Adrenal gland (tissue), 9 donors: ENCODE measurements at regions not wholly inside any gene's neighbourhood (a gene's known extent, or its start where the extent isn't known, plus 50 kb on each side); places are given as distances from the start of the nearest gene placed in this dataset.

Experiments used
- DNase-seq, 7 donors: peaks; one replicate each; pipeline ENCODE4 v3.0.0-alpha.2; 2019 to 2020
- H3K27ac ChIP-seq, 5 donors: fragments of 200-600 bp; sonication (generic) in 4 of 5; 1 replicate in 3 of 5; 2 replicates in 2 of 5; pipeline versions ENCODE4 v1.5.1 to v1.8.0; 2016 to 2020; ENCODE audit warnings: mild to moderate bottlenecking in 1 of 5
- H3K27me3 ChIP-seq: fragments of 200-600 bp; 2 replicates; pipeline ENCODE4 v1.8.0; 2021
- H3K36me3 ChIP-seq, 2 donors: fragments of 200-600 bp; replicated peaks in 1 of 2; 1 replicate in 1 of 2; 2 replicates in 1 of 2; pipeline versions ENCODE4 v1.5.1 to v1.8.0; 2018 to 2022
- H3K4me1 ChIP-seq, 2 donors: fragments of 200-600 bp; replicated peaks in 1 of 2; 1 replicate in 1 of 2; 2 replicates in 1 of 2; pipeline versions ENCODE4 v1.5.1 to v1.8.0; 2018 to 2021
- H3K4me3 ChIP-seq, 4 donors: fragments of 200-600 bp; sonication (generic) in 3 of 4; one replicate each; pipeline ENCODE4 v1.5.1; 2016 to 2018
- H3K9me3 ChIP-seq, 3 donors: fragments of 200-600 bp; sonication (generic) in 1 of 3; replicated peaks in 1 of 3; 1 replicate in 2 of 3; 2 replicates in 1 of 3; pipeline versions ENCODE4 v1.5.1 to v1.8.0; 2016 to 2021
- POLR2A ChIP-seq, 2 donors: fragments of 450-650 bp; IDR thresholded peaks; one replicate each; pipeline ENCODE4 v1.6.1; 2017; ENCODE audit warnings: antibody characterized with exemption in 2 of 2, mild to moderate bottlenecking in 2 of 2, moderate library complexity in 1 of 2
- WGBS, 4 donors: extraction: QIAGEN DNeasy Blood & Tissue Kit in 2 of 4; methylation state at CpG; one replicate each; pipeline versions ENCODE4 v1.1.5 to v1.1.7; 2013 to 2017; 5-methylcytosine and 5-hydroxymethylcytosine counted together
- intact Hi-C, 2 donors: fragments of 100-400 bp; cut with DNase I; formaldehyde crosslinking; loops; one replicate each; pipeline versions ENCODE4 v1.14.1 to v1.15.0; 2022 to 2023
- TF ChIP-seq, protein P1 (sequence below), 6 experiments: fragments of 450-650 bp in 4 of 6; fragments of 200-600 bp in 2 of 6; sonication (generic) in 1 of 6; IDR thresholded peaks; 1 replicate in 5 of 6; 2 replicates in 1 of 6; pipeline versions ENCODE4 v1.5.1 to v1.8.0; 2016 to 2021; ENCODE audit warnings: antibody characterized with exemption in 6 of 6, mild to moderate bottlenecking in 2 of 6, moderate library complexity in 1 of 6
- donor health status: healthy with polysubstance abuse.
- donor health status: Bipolar disorder and iron deficiency.
- donor health status: DM: yes; HTN: yes; CAD: no.
- donor health status: DM: no; HTN: no; CAD: no.
- donor health status: DM: no; HTN: no; CAD: no.

DNA sequence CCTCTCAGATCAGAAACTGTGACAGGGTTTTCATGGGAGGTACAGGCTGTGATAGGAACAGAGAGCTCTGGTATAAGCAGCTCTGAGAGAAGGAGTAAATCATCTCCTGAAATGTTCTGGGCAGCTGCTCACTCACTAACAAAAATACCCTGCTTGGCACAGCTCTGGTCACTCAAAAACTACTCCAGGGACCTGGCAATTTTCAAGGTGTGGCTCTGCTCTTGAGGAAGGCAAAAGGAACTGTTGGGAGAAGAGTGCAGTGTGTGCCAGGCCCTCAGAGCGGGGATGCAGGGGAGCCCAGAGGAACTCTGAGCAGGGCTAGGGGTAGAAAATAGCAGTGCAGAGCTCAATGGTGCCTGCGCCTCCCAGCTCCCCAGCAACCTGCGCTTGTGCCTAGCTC is 180.5 kb upstream of the ZBED5 start:
- H3K36me3 ChIP-seq: no peaks in the 10 kb centered on the region
- H3K9me3 ChIP-seq: no peaks in the 10 kb centered on the region
- 89 to 93% (median 91%) methylated on average over 3 of the region's 3 CpGs for whole genome bisulfite sequencing, 4 donors
- H3K27ac ChIP-seq: peak overlapping the region in 1 of 5 donors; percentile 4
- intact Hi-C loops: loop anchor here (5.0 kb wide), 1 partner anchor 749 kb away; no protein-coding TSS in a partner anchor
- DNase-seq: no peak
- H3K4me3 ChIP-seq: no peak overlapping the region
- TF ChIP-seq, protein P1, sequence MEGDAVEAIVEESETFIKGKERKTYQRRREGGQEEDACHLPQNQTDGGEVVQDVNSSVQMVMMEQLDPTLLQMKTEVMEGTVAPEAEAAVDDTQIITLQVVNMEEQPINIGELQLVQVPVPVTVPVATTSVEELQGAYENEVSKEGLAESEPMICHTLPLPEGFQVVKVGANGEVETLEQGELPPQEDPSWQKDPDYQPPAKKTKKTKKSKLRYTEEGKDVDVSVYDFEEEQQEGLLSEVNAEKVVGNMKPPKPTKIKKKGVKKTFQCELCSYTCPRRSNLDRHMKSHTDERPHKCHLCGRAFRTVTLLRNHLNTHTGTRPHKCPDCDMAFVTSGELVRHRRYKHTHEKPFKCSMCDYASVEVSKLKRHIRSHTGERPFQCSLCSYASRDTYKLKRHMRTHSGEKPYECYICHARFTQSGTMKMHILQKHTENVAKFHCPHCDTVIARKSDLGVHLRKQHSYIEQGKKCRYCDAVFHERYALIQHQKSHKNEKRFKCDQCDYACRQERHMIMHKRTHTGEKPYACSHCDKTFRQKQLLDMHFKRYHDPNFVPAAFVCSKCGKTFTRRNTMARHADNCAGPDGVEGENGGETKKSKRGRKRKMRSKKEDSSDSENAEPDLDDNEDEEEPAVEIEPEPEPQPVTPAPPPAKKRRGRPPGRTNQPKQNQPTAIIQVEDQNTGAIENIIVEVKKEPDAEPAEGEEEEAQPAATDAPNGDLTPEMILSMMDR (IDR thresholded peaks at IDR 0.05): no peak
- TF ChIP-seq POLR2A (IDR thresholded peaks at IDR 0.05): no peak
- H3K4me1 ChIP-seq: peaks cover 0 to 10% of the 10 kb centered on the region in 2 donors
- H3K27me3 ChIP-seq: no peaks in the 10 kb centered on the region

DNA sequence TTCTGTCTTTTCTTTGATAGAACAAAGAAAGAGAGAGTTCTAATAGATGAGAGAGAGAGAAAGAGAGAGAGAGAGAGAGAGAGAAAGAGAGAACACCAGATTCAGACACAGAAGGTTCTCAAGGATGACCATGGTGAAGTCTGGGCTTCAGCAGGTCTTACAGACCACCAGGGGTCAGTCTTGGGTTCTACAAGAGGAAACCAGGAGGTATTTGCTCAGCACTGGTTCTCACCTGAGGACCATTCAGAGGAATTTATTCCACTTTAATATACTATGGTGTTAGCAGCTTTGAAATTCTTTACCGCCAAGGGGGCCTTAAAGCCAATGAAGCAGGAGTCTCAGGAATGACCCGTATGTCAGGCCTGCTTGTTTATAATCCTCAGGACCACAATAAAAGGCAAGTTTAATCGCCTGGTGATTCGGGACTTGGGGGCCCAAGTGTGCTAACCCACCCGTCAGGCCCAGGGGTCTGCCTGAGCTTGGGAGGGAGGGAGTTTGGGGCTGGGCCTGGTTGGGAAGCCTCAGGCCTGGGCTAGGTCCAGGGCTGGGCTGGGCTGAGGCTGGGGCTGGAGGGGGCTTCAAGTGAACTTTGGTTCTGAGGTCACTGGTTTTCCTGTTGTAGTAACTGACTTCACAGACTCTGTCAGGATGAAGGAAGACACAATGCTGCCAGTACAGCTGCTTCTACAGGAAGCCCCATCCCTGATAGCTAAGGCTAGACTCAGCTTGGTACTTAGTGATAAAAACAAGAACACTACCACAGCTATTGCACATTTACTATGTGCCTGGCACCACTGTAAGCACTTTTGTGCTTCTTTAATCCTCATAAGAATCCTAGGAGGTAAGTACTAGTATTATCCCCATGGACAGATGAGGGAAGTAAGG is 179.2 kb upstream of the ZBED5 start:
- DNase-seq: peak in 6 of 7 donors; percentile 22 to 64 (median 36)
- intact Hi-C loops: loop anchor here (5.0 kb wide), 1 partner anchor 750 kb away; no protein-coding TSS in a partner anchor
- H3K27ac ChIP-seq: peak overlapping the region in 1 of 5 donors; percentile 22
- no peaks in the 10 kb centered on the region for H3K36me3 ChIP-seq
- WGBS, 4 donors: 64 to 75% (median 71%) methylated on average over 2 to 5 of the region's 5 CpGs
- no peak for TF ChIP-seq POLR2A (IDR thresholded peaks at IDR 0.05)
- TF ChIP-seq, protein P1 (IDR thresholded peaks at IDR 0.05): peak; percentile 28 to 74 (median 58)
- H3K4me3 ChIP-seq: no peak overlapping the region
- H3K9me3 ChIP-seq: no peaks in the 10 kb centered on the region
- H3K4me1 ChIP-seq: peaks cover 0 to 10% of the 10 kb centered on the region in 2 donors
- H3K27me3 ChIP-seq: no peaks in the 10 kb centered on the region

DNA sequence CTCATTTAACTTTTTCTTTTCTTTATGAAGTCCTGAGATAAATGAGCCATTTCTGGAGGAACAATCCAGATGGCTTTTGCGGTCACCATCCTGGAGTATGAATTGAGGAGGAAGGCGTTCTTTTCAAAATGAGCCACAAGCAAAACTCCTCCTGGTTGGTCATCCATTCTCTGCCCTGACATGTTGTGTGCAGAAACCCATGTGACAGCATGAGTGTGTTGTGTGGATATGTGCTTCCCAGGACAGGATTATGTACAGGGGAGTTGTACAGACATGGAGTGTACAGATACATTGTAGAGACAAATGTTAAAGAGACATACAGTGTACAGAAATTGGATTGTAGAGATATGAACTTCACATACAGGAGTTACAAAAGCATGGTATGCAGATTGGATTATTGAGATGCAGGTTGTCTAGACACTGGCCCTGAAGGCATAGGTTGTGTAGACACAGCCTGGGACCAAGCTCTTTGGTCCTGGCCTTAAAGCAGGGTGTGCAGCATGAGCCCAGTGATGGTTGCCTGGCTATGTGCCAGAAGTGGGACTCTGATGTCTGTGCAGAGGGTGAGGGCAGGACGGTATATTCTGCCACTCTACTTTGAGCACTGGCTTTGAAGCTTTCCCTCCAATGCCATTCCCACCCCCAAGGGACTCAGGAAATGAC is 178.5 kb upstream of the ZBED5 start:
- TF ChIP-seq, protein P1 (IDR thresholded peaks at IDR 0.05): no peak
- no peak for TF ChIP-seq POLR2A (IDR thresholded peaks at IDR 0.05)
- H3K9me3 ChIP-seq: no peaks in the 10 kb centered on the region
- no peaks in the 10 kb centered on the region for H3K27me3 ChIP-seq
- peaks cover 0 to 10% of the 10 kb centered on the region in 2 donors for H3K4me1 ChIP-seq
- no peak overlapping the region for H3K4me3 ChIP-seq
- H3K27ac ChIP-seq: no peak overlapping the region
- WGBS, 4 donors: 84 to 87% (median 86%) methylated on average over 3 of the region's 3 CpGs
- intact Hi-C loops: loop anchor here (5.0 kb wide), 1 partner anchor 751 kb away; no protein-coding TSS in a partner anchor
- no peaks in the 10 kb centered on the region for H3K36me3 ChIP-seq
- DNase-seq: no peak

DNA sequence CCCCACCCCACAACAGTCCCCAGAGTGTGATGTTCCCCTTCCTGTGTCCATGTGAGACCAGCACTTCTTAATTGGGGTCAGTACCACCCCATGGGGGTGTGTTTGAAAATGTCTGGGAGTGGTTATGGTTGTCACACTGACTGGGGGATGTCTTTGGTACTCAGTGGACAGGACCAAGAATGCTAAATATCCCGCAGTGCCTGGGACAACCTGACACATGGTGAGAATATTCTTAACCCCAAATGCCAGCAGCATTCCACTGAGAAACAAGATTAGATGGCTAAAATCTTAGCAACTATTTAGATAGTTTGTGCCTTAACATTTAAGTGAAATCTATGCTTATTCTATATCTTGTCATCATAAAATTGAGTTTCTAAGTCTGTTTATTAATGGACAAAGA is 177.5 kb upstream of the ZBED5 start:
- TF ChIP-seq, protein P1 (IDR thresholded peaks at IDR 0.05): no peak
- no peak for TF ChIP-seq POLR2A (IDR thresholded peaks at IDR 0.05)
- intact Hi-C loops: loop anchor here (5.0 kb wide), 1 partner anchor 752 kb away; no protein-coding TSS in a partner anchor
- no peaks in the 10 kb centered on the region for H3K27me3 ChIP-seq
- 70 to 92% (median 83%) methylated on average over 1 of the region's 1 CpG for WGBS, 4 donors
- H3K4me1 ChIP-seq: peaks cover 0 to 10% of the 10 kb centered on the region in 2 donors
- H3K36me3 ChIP-seq: no peaks in the 10 kb centered on the region
- no peak overlapping the region for H3K4me3 ChIP-seq
- no peaks in the 10 kb centered on the region for H3K9me3 ChIP-seq
- no peak overlapping the region for H3K27ac ChIP-seq
- DNase-seq: no peak
